ENCODE measurements at regions not wholly inside any gene's neighbourhood (a gene's known extent, or its start where the extent isn't known, plus 50 kb on each side); places are given as distances from the start of the nearest gene placed in this dataset.

- intact Hi-C loops (cut with DNase I) = no loop called here
- no peaks in the 10 kb centered on the region for H3K4me1 ChIP-seq
- no peak for ATAC-seq
Measured at GRCh38 chr10:78160591-78160990, 126.9 kb downstream of the RPS24 start.

GRCh38 chr10:78162853-78163252 is 129.2 kb downstream of the RPS24 start:
- DNase-seq = no peak
- H3K4me3 ChIP-seq = no peak overlapping the region
- 96 to 98% methylated on average over 3 of the region's 3 CpGs for WGBS, 2 donors
- H3K36me3 ChIP-seq = no peaks in the 10 kb centered on the region
- no peaks in the 10 kb centered on the region for H3K4me1 ChIP-seq
- ATAC-seq = no peak
- H3K27me3 ChIP-seq = peaks cover 0 to 8% (median 0%) of the 10 kb centered on the region in 7 donors
- peaks cover 0 to 12% (median 0%) of the 10 kb centered on the region in 11 donors for H3K9me3 ChIP-seq
- no peak overlapping the region for H3K27ac ChIP-seq
- intact Hi-C loops (cut with DNase I) = no loop called here
- no peak for TF ChIP-seq CTCF (IDR thresholded peaks at IDR 0.05)

More at GRCh38 chr10:78160591-78160990, 126.9 kb downstream of the RPS24 start:
- H3K9me3 ChIP-seq = peaks cover 0 to 12% (median 0%) of the 10 kb centered on the region in 11 donors
- no peaks in the 10 kb centered on the region for H3K36me3 ChIP-seq
- WGBS, 2 donors = 69 to 72% methylated on average over 5 of the region's 5 CpGs
- no peak overlapping the region for H3K4me3 ChIP-seq
- peaks cover 0 to 14% (median 0%) of the 10 kb centered on the region in 7 donors for H3K27me3 ChIP-seq
- H3K27ac ChIP-seq = no peak overlapping the region
- no peak for TF ChIP-seq CTCF (IDR thresholded peaks at IDR 0.05)
- DNase-seq = no peak

- intact Hi-C loops (cut with DNase I) = no loop called here
- Histone ChIP-seq H3K4me3 (no peak overlapping the region), H3K27me3 (peaks cover 0 to 8% (median 0%) of the 10 kb centered on the region in 7 donors), H3K36me3 (no peaks in the 10 kb centered on the region), H3K9me3 (peaks cover 0 to 12% (median 0%) of the 10 kb centered on the region in 11 donors), H3K4me1 (no peaks in the 10 kb centered on the region), H3K27ac (no peak overlapping the region)
- DNase-seq (no peak), ATAC-seq (no peak)
- 74 to 76% methylated on average over 16 of the region's 16 CpGs for WGBS, 2 donors
- TF ChIP-seq CTCF (IDR thresholded peaks at IDR 0.05) = no peak
Measured at GRCh38 chr10:78164702-78165101, 131.0 kb downstream of the RPS24 start.

GRCh38 chr10:78165172-78165571 is 131.5 kb downstream of the RPS24 start:
- intact Hi-C loops (cut with DNase I) = no loop called here
- Histone ChIP-seq H3K9me3 (peaks cover 0 to 12% (median 0%) of the 10 kb centered on the region in 11 donors), H3K27ac (no peak overlapping the region), H3K27me3 (peaks cover 0 to 8% (median 0%) of the 10 kb centered on the region in 7 donors), H3K4me3 (no peak overlapping the region), H3K36me3 (no peaks in the 10 kb centered on the region), H3K4me1 (no peaks in the 10 kb centered on the region)
- ATAC-seq (no peak), DNase-seq (no peak)
- 90 to 93% methylated on average over 4 of the region's 4 CpGs for WGBS, 2 donors
- TF ChIP-seq CTCF (IDR thresholded peaks at IDR 0.05) = no peak
